HuH-7.5 (cell line): ENCODE measurements at regions not wholly inside any gene's neighbourhood (a gene's known extent, or its start where the extent isn't known, plus 50 kb on each side); places are given as distances from the start of the nearest gene placed in this dataset.
"Not testable (repeated sequence)": the region's sequence is repeated elsewhere in the genome, so short reads cannot be mapped to it uniquely, and the experiment has no call there.

Experiments
- DNase-seq: peaks from one replicate; pipeline ENCODE4 v3.0.0; 2011; ENCODE audit warnings: low spot score

DNA sequence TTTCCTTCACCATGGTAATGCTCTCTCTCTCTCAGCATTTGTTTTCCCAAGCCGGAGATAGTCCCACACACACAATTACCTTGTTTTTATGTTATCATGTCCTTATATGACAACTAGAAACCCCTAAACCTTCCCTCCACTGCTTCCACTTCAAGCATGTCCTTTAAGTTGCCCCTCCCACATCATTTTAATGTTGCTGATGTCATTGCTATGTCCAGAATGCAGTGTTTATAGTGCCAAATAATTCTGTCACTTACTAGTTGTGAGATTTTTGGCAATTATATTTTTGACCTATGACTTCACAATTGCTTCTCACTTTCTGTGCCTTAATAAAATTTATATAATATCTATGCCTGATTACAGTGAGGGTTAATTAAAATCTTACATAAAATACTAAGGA lies 645.9 kb downstream of the XPNPEP1 start:
- no peak for DNase-seq

DNA sequence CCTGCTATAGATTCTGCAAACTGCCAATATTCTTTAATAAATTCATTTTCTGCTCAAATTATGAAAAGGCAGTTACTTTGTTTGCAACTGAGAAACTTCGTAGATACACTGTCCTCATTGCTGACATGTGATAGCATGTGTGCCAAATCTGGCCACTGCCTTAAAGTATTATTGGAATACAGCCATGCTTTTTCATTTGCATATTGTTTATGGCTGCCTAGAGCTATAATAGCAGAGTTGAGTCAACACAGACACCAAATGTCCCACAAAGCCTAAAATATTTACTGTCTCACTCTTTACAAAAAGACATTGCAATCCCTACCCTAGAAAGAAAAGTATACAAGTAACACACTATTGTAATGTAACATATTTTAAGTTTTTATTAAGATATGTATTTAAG lies 647.4 kb downstream of the XPNPEP1 start:
- DNase-seq: no peak

DNA sequence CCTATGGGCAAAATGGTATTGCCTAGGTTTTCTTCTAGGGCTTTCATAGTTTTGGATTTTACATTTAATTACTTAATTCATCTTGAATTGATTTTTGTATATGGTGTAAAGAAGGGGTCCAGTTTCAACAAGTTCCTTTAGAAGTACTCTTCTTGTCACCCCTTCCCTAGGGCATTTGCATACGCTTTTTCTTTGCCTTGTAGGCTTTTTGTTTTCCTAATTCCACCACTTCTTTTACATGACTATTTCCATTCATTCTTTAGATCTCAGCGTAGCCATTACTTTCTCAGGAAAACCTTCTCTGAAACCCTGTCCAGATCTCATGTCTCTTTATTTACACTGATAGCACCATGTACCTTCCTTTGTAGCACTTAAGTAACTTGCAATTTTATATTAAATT lies 648.6 kb downstream of the XPNPEP1 start:
- no peak for DNase-seq

DNA sequence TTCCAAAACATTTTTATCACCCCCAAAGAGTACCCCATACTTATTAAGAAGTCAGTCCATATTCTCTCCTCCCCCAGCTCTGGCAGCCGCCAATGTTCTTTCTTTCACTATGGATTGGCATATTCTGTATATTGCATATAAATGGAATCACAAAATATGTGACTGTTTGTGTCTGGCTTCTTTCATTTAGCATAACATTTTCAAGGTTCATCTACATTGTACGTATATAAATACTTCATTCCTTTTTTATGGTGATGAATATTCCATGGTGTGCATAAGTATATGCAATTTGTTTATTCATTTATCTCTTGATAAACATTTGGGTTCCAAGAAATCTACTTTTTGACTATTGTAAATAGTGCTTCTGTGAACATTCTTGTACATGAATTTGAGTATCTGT lies 653.1 kb downstream of the XPNPEP1 start:
- DNase-seq: no peak

DNA sequence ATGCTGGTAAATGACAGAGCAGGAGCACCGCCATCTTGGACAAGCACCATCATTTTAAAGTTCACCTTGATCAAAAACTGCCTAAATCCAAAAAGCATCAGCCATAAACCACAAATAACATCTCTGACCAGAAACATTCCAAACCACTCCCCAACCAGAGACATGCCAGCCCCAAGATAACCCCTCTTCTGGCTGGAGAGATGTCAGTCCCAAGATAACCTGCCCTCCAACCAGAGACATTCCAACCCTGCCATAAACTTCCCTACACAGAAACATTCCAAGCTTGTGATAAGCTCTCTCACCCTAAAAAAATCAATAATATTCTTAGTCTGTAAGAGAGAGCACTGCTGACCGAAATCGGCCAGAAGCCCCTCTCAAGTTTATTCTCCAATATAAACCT lies 659.3 kb downstream of the XPNPEP1 start:
- no peak for DNase-seq

DNA sequence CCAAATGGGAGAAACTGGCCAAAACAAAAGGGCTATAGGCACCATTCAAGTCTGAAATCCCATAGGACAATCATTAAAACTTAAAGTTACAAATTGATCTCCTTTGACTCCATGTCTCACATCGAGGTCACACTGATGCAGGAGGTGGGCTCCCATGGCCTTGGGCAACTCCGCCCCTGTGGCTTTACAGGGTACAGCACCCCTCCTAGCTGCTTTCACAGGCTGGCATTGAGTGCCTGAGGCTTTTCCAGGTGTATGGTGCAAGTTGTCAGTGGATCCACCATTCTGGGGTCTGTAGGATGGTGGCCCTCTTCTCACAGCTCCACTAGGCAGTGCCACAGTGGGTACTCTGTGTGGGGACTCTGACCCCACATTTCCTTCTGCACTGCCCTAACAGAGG lies 662.1 kb downstream of the XPNPEP1 start:
- DNase-seq: no peak

DNA sequence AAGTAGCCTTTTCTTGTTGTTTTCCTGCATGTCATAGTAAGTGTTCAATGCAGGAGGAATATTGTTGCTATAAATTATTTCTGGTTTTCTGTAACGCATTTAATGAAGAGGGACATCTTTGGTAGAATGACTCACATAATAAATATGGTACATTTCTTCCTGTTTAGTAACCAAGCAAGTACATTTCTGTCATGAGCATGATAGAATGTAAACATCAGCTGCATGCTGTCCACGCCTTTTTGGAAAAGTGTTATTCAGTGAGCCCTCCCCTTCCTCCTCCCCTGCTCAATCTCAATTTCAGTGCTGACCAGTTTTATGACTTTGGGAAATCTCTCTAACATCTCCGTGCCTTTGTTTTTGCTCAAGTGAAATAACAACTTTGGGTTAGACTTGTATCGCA lies 664.0 kb downstream of the XPNPEP1 start:
- DNase-seq: no peak

DNA sequence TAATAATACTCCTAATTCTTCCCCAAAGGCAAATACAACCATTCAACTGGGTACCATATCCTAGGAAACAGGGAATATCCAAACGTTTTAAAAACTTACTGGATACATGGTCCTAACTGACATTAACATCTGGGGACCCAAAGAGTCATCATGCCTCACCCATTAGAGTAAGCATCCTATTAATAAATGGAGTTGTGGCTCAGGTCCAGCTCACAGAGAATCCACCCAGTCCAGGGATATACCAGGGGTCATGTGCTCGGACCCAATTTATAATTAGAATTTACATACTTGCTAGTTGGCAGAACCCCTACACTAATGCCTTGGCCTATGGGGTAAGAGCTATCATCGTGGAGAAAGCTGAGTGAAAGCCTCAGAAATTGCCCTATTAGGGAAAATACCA lies 670.0 kb downstream of the XPNPEP1 start:
- DNase-seq: no peak

DNA sequence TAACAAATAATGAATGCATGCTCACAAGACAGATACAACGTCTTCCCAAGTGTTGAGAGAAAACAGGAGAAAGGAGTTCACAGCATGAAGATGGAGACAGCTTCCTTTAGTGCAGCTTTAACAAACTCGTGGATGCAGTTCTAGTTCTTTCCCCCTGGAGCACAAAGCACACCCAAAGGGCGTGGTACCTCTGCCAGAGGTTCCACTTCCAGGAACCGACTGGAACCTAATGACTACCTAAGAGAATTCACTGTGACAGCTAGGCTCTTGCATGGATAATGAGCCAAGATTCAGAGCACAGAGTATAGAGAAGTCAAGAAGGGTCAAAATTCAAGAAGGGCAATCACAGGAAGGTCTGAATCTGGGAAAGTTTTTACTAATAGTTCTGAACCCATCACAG lies 673.2 kb downstream of the XPNPEP1 start:
- no peak for DNase-seq

DNA sequence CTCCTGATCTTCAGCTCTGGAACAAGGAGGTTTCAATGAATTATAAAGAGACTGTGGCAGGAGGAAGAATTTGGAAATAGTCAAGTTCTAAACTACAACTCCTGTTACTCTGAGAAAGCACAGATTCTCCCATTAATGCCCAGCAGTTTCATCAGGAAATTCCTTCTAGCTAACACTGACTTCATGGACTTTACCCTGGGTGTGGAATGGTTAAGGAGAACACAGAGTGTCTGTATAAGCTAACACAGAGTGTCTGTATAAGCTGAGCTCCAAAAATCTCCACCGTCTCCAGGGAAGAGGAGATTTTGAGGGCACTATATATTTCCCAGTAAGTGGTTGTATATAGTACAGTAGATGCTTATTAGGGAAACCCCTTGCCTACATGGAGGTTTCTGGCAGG lies 675.5 kb downstream of the XPNPEP1 start:
- no peak for DNase-seq

DNA sequence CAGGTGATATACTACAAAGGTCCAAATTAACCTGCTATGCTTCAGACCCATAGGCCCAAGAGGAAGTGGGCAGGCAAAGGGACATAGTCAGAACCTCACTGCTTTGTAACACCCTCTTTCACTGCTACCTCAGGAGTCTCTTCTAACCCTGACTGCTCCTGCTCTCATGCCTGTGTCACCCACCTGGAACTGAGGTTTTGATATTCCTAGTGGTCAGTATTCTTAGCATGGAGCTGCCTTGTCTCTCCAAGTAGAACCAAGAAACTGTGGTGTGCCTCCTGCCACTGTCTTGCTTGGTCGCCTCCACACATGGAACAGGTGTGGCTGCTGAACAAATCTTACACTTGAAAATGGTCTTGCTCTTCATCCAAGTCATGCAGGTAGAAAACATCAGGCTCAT lies 677.5 kb downstream of the XPNPEP1 start:
- DNase-seq: no peak

DNA sequence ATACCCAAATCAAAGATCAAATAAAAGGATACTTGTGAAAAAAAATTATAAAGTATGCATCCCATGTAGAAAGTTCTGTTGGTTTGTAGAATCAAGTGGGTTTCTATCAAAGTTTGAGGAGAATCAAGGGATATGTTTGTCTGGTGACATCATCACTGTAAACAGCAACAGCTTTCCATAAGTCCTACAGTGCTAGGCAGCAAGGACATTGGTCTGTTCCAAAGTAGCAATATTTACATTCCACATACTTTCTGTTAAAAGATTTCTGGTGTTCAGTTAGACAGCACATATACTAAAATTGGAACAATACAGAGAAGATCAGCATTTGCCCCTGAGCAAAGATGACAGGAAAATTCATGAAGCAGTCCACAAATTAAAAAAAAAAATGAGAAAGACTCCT lies 683.9 kb downstream of the XPNPEP1 start:
- DNase-seq: no peak

DNA sequence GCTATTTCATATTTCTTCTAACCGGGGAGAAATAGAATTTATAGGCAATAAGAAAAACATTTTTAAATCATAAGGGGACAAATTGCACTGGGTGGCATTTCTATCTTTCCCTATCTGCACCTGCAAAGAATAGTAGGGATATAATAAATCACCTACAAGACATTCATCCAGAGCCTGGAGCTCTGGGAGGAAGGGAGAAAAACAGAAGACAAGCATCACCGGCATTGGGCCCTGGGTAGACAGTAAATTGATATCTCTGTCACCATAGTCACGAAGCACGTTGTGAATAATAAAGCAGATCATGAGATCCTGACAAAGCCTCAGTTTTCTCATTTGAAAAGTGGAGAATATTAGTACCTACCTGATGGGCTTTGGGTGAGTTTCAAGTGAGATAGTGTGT lies 685.6 kb downstream of the XPNPEP1 start:
- DNase-seq: no peak

DNA sequence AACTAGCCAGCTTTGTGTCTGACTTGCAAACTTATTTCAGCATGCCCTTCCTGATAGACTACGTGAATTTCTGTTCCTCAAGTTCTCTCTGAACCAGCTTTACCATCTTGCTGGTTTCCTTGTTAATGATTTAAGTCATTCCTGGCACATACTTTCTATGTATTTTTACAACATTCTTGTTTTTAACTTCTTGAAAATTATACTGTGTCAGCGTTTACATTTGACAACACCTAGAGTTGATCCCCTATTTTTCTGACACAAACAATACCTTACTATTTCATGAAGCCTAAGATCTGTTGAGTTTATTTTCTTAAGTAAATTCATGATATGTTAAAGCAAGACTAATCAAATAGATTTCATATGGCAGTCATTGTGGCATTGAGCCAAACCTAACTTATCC lies 686.3 kb downstream of the XPNPEP1 start:
- DNase-seq: no peak

DNA sequence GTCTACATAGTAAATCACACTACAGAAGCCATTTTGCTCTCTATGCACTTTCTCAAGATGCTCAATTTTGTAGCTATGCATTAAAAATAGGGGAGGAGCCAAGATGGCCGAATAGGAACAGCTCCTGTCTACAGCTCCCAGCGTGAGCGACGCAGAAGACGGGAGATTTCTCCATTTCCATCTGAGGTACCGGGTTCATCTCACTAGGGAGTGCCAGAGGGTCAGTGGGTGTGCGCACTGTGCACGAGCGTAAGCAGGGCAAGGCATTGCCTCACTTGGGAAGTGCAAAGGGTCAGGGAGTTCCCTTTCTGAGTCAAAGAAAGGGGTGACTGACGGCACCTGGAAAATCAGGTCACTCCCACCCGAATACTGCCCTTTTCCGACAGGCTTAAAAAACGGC lies 699.8 kb downstream of the XPNPEP1 start:
- DNase-seq: not testable (repeated sequence)

DNA sequence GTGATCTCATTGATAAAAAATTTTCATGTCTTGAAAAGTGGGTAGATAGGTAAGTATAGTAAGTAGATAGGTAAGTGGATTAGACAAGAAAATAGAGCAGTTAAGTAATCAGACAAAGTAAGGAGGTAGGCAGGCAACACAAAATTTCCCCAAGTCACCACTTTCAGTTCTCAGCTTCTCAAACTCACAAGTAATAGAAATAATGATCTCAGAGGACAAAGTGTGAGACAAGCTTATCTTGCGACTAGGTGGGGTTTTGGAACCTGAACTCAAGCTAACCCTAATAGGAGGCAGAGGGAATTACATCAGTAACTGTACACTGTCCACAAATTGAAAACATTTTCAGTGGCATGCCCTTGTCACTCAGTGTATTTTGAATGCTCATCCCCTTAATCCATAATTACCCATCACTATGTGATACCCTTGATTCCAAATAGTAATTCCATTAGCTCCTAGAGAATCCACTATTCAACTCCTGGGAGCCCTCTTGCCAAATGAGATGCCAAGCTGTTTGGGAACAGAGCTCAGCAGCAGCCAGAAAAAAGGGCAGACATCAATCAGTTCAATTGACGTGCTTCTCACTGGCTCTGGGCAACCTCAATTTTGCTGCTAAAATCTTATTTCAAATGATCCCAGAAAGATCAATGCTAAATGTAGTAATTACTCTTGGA lies 703.2 kb downstream of the XPNPEP1 start:
- DNase-seq: no peak

DNA sequence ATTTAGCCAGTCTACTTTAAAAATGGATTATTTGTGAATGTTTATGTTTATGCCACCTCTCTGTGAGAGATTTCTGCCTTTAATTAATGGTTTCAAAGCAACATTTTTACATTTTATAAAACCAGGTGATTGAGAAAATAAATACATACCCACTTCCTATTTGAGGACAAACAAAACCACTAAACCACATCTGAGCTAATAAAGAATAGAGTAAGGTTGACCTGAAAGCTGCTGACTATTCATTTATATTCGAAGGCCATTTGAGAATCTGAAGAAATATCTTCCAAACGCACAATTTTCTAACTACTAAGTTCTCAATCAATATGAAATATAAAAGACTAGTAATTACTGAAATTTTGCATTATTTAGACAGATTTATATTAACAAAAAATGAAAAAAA lies 705.1 kb downstream of the XPNPEP1 start:
- DNase-seq: no peak

DNA sequence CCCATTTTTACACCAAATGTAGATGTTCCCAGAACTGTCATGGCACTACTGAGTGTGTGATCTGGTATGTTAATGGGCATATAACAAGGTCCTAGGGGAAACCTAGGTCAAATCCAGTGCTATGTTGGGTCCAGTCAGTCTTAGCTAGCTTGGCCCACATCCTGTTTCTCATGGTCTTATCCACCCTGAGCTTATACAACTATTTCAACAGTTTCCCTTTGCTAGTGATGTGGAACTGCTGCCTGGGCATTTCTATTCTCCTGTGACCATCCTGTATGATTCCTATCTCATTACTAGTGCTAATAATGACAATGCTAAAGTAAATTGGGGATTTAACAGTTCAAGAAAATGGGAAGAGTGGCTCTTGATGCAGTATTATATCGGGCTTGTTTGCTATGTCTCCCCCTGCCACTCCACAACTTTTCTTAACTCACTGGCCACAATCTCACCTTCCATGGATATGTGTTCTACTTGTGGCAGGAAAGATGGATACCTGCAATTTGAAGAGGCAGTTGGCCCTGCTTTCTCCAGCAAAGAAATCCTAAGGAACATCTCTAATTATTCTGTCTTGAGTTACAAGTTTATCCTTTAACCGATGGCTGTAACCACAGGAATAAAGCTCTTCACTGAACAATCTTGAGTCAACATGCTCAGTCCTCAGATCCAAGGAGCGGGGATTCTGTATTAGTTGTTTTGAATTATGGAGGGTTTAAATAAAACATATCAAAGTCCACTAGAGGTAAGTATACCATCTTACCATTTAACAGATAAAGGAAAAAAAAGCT lies 707.8 kb downstream of the XPNPEP1 start:
- no peak for DNase-seq

DNA sequence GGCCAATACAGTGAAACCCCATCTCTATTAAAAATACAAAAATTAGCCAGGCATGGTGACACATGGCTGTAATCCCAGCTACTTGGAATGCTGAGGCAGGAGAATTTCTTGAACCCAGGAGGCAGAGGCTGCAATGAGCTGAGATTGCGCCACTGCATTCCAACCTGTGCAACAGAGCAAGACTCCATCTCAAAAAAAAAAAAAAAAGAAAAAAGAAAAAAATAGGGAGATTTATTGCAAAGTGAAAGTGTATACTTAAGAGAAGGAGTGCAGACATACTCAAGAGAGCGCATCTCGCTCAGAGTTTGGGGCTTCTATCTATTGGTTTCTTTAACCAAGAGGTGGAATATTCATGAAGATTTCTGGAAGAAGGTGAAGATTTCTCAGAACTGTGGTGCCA lies 708.4 kb downstream of the XPNPEP1 start:
- DNase-seq: not testable (repeated sequence)

DNA sequence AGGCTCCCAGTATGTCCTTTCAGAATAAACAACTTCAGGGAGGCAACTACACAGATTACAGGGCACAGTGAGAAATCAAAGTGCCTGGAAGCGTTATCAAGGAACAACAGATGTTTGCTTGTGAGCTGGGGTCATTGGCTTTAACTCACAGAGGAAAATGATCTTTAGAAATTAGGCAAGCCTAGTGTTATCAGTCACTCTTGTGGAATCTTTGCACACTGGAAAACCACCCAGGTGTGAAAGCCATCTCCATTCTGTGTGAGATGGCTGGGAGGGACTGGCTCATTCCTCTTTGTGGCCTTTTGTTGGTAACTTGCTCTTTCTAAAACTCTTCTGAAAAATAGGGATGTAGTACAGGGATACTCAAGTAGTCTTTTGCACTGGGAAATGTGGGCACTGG lies 716.0 kb downstream of the XPNPEP1 start:
- no peak for DNase-seq

DNA sequence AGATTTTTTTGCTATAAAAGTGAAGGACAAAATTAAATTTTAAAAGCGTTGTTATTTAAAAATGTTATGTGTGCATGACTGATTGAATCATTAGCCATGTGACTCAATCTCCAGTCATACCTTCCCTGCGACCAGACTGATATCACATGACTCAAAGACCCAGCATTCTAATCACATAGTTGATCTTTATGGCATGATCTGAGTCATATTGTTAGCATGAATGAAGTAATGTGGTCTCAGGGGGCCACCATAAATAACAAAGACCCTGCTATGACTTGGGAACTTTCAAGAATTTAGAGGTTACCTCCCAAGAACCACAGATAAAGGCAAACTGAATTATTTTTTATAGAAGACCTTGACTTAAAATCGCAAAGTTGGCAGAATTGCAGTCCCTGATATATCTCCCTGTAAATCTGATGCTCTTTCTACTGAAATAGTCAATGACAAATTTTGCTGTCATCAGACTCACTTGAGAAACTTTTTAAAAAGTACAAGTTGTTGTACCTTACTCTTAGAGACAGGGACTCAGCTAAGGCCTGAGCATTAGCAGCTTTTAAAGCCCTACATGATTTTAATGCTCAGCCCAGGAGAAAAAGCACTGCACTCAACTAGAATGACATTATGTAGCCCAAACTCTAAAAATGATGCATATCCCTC lies 717.3 kb downstream of the XPNPEP1 start:
- DNase-seq: no peak

DNA sequence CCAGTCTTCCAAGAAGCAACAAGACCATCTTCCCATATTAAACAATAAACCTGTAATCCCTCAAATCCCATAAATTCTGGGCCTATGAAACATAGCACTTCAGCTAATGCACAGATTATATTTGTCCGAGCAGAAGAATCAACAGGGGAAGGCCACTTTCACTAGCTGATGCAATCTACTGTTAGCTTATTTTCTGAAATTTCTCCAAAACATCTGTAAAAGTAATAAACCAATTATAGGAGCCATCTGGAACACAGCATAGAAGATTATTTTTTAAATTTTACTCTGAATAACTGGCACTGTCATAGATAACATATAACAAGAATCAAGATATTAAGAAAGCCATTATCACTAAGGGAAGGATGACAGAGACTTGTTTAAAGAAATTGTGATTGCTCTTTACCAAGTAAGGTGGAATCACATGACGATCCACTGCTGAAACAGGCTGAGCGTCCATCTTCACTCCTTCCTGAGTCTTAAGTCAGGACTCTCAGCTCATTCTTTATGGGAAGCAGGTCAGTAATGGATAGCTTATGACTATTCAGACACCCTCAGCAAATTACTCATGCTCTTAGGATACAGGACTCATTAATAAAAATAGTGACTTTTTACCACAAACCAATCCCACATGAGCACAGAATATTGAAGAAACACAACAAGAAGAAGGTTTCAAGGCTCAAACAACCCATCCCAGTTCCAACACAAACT lies 719.5 kb downstream of the XPNPEP1 start:
- no peak for DNase-seq

DNA sequence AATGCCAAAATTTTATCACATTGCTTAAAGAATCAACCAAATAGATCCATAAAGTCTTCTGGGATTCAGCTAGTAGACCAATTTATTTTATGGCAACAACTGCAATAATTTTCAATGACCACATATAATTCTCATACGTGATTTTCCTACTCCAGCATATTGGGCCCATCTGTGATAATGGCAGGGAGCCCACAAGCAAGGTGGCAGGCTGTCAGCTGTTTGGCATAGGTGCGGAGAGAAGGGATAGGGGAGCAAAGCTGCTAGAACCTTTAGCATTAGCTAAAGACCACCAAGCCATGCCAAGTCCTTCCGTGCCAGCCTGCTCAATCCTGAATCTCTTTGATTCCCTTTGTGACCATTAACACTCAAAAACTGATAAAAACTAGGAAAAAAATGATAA lies 721.2 kb downstream of the XPNPEP1 start:
- no peak for DNase-seq
